Neural crest cell (in vitro differentiated cells): ENCODE measurements at regions not wholly inside any gene's neighbourhood (a gene's known extent, or its start where the extent isn't known, plus 50 kb on each side); places are given as distances from the start of the nearest gene placed in this dataset.
"Not testable (repeated sequence)": the region's sequence is repeated elsewhere in the genome, so short reads cannot be mapped to it uniquely, and the experiment has no call there.

Source experiments
- DNase-seq: peaks from one replicate; pipeline ENCODE4 v3.0.0; 2021; ENCODE audit warnings: low read depth, mixed read lengths, low spot score
- H3K27ac Mint-ChIP-seq: one replicate; pipeline ENCODE4 v1.8.0; 2021; ENCODE audit warnings: mild to moderate bottlenecking, mixed read lengths; ENCODE audit not compliant: unreplicated experiment
- H3K27me3 Mint-ChIP-seq: 2 replicates; pipeline ENCODE4 v1.8.0; 2021; ENCODE audit warnings: low read depth, mild to moderate bottlenecking, mixed read lengths
- H3K36me3 Mint-ChIP-seq: 2 replicates; pipeline ENCODE4 v1.8.0; 2021; ENCODE audit warnings: low read depth, mild to moderate bottlenecking, mixed read lengths
- H3K4me1 Mint-ChIP-seq: 2 replicates; pipeline ENCODE4 v1.8.0; 2021; ENCODE audit warnings: mixed read lengths
- H3K4me3 Mint-ChIP-seq: one replicate; pipeline ENCODE4 v1.8.0; 2021; ENCODE audit warnings: mild to moderate bottlenecking, mixed read lengths
- H3K9me3 Mint-ChIP-seq: 2 replicates; pipeline ENCODE4 v1.8.0; 2021; ENCODE audit warnings: mixed read lengths
- CTCF ChIP-seq: fragments of 200-600 bp; sonication (generic); conservative IDR thresholded peaks from 2 replicates; pipeline ENCODE4 v1.5.0; 2021; ENCODE audit warnings: antibody characterized with exemption, mild to moderate bottlenecking

GRCh38 chr18:76013057-76013456 lies 482.0 kb downstream of the ZNF516 start:
- Mint-ChIP-seq H3K27ac (no peak overlapping the region), H3K9me3 (peaks cover 2% of the 10 kb centered on the region), H3K4me1 (no peaks in the 10 kb centered on the region), H3K36me3 (peaks cover 6% of the 10 kb centered on the region), H3K4me3 (no peak overlapping the region), H3K27me3 (no peaks in the 10 kb centered on the region)
- DNase-seq: no peak
- no peak for TF ChIP-seq CTCF

GRCh38 chr18:76005632-76006208 lies 489.3 kb downstream of the ZNF516 start:
- DNase-seq: no peak
- H3K27ac Mint-ChIP-seq: no peak overlapping the region
- peaks cover 5% of the 10 kb centered on the region for H3K9me3 Mint-ChIP-seq
- no peaks in the 10 kb centered on the region for H3K4me1 Mint-ChIP-seq
- no peak for TF ChIP-seq CTCF
- H3K4me3 Mint-ChIP-seq: no peak overlapping the region
- H3K36me3 Mint-ChIP-seq: no peaks in the 10 kb centered on the region
- no peaks in the 10 kb centered on the region for H3K27me3 Mint-ChIP-seq

DNA sequence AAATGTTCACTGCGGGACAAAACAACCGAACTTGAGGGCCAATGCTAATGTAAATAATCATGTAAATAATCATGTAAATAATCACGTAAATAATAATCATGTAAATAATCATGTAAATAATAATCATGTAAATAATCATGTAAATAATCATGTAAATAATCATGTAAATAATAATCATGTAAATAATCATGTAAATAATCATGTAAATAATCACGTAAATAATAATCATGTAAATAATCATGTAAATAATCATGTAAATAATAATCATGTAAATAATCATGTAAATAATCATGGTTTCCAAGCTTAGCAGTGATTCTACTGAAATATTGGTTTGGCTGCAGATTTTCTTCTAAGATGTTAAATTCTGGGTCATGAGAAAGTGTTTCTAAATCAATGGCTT lies 507.1 kb downstream of the ZNF516 start:
- H3K27ac Mint-ChIP-seq, H3K9me3 Mint-ChIP-seq, H3K4me1 Mint-ChIP-seq, H3K27me3 Mint-ChIP-seq, H3K36me3 Mint-ChIP-seq, H3K4me3 Mint-ChIP-seq, DNase-seq: not testable (repeated sequence)

GRCh38 chr18:75984853-75985252 lies 510.2 kb downstream of the ZNF516 start:
- H3K27me3 Mint-ChIP-seq: no peaks in the 10 kb centered on the region
- H3K27ac Mint-ChIP-seq: no peak overlapping the region
- no peaks in the 10 kb centered on the region for H3K36me3 Mint-ChIP-seq
- no peak for DNase-seq
- no peaks in the 10 kb centered on the region for H3K4me1 Mint-ChIP-seq
- no peak overlapping the region for H3K4me3 Mint-ChIP-seq
- H3K9me3 Mint-ChIP-seq: peaks cover 6% of the 10 kb centered on the region
- no peak for TF ChIP-seq CTCF

DNA sequence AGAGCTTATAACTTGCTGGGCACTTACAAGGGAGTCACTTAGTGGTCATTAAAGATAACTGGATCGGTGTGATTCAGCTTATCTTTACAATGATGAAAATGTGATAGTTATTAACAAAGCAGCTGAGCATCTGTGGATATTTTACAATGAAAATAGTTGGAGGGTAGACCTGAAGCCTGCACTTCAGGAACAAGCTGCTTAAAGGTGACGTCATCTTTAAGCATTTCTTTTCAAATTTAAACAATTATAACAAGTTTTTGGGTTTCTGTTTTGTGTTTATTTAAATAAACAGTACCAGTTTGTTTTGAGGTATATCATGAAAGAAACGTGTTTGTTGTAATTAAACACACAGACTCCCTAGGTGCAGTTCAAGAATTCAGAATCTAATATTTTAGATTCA lies 513.9 kb downstream of the ZNF516 start:
- DNase-seq: no peak
- H3K27me3 Mint-ChIP-seq: no peaks in the 10 kb centered on the region
- no peak for TF ChIP-seq CTCF
- H3K36me3 Mint-ChIP-seq: no peaks in the 10 kb centered on the region
- H3K27ac Mint-ChIP-seq: no peak overlapping the region
- H3K9me3 Mint-ChIP-seq: peaks cover 3% of the 10 kb centered on the region
- no peaks in the 10 kb centered on the region for H3K4me1 Mint-ChIP-seq
- no peak overlapping the region for H3K4me3 Mint-ChIP-seq

DNA sequence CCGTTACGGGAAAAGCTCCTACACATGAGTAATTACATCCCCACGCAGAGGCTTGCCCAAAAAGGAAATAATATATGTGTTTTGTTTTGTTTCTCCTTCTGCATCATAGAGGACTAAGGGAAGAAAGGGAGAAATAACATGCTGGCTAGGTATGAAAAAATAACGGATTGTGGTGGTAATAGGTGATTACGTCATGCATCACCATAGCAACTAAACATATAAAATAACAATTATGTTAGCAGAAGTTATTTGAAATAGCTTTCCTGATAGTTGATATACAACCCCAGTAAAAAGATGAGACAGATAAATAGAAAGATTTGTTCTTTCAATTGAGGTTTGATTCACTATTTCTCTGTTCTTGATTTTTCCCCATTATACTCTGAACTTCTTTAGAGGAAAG lies 518.0 kb downstream of the ZNF516 start:
- no peak for DNase-seq
- Mint-ChIP-seq H3K4me1 (no peaks in the 10 kb centered on the region), H3K4me3 (no peak overlapping the region), H3K27me3 (no peaks in the 10 kb centered on the region), H3K36me3 (no peaks in the 10 kb centered on the region), H3K9me3 (no peaks in the 10 kb centered on the region), H3K27ac (no peak overlapping the region)
- TF ChIP-seq CTCF: no peak
